ENCODE measurements at regions not wholly inside any gene's neighbourhood (a gene's known extent, or its start where the extent isn't known, plus 50 kb on each side); places are given as distances from the start of the nearest gene placed in this dataset.

- no peak for DNase-seq
Observed at GRCh38 chr22:47299863-47300697, 537.6 kb downstream of the TBC1D22A start.

DNA sequence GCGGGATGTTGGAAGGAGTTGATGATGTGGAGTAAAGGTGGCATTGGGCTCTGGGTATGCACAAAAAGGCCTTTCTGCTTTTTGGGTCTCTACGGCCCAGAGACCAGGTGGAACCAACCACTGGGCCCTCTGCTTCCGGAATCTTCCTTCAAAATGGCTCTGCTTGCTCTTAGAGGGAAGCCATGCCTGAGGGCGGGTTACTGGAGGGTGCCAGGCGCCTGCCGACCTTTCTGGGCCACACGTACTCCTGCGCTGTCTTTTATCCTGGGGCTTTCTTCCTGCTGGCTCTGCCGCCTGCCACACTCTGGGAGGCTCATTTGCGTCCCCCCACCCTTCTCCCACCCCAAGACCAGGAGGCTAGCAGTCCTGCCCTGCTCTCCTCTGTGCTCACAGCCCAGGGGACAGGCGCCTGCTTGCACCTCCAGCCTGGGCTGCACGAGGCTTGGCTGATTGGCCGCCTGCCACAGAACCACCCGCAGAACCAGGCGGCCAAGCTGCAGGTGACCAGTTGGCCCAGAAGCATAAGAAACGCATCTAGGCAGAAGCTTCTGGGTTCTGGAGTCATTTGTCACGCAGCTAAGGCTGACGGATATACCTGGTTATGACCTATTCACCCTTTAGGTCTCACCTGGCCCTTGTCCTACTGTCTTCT, 536.9 kb downstream of the TBC1D22A start:
- DNase-seq: no peak

GRCh38 chr22:47298017-47298785, 535.8 kb downstream of the TBC1D22A start:
- no peak for DNase-seq

GRCh38 chr22:47297261-47298016, 535.0 kb downstream of the TBC1D22A start:
- no peak for DNase-seq

GRCh38 chr22:47296405-47297260, 534.2 kb downstream of the TBC1D22A start:
- no peak for DNase-seq

GRCh38 chr22:47295982-47296381, 533.5 kb downstream of the TBC1D22A start:
- DNase-seq: no peak

- DNase-seq: no peak
Observed at GRCh38 chr22:47295226-47295901, 532.9 kb downstream of the TBC1D22A start.

GRCh38 chr22:47294576-47294975, 532.1 kb downstream of the TBC1D22A start:
- no peak for DNase-seq

DNA sequence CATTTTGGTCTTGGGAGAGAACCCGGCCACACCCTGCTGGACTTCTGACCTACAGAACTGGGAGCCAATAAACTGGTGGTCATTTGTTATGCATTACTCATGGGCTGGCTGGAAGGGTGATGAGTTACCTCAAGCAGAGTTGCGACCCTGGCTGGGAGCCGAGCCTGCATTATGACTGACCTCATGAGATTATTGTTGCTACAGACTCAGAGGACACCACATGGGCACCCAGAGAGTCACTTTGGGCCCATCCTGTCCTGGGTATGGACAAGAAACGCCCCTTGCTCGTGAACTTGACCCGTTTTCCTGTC, 531.7 kb downstream of the TBC1D22A start:
- no peak for DNase-seq

- no peak for DNase-seq
Observed at GRCh38 chr22:47293368-47294221, 531.1 kb downstream of the TBC1D22A start.

DNA sequence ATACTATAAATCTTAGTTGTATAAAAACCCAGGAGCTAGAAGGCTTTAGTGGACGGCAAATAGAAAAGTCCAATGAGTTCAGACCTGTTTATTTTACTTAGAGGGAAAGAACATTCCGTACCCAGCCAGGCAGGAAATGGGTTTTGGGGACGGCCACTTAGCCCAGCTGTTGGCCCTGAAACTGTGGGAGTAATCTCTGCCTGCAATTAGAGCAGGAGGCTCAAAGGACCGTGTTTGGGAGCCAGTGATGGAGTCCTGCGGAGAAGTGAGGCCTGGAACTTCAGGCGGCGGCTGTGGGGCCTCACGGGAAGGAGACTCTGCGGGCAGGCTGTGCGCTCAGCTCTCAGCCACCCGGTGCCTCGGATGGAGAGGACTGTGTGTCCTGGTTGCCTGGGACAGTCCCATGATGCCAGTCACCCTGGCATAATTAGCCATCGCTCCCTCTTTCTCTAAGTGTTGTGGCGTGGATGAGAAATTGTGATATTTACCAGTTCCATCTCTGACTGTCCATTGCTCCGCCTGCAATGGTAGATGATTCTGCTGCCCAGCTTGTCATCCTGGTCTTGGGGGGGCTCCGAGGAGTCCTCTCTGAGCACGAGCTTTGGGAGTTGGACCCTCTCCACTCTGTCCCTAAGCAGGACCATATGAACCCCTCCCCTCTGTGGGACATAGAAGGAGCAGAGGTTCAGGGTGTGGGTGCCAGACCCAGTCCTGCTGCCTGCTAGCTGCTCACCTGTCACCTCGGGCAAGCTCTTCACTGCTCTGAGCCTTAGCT, 530.3 kb downstream of the TBC1D22A start:
- no peak for DNase-seq

- DNase-seq: no peak
Observed at GRCh38 chr22:47291565-47292495, 529.4 kb downstream of the TBC1D22A start.

DNA sequence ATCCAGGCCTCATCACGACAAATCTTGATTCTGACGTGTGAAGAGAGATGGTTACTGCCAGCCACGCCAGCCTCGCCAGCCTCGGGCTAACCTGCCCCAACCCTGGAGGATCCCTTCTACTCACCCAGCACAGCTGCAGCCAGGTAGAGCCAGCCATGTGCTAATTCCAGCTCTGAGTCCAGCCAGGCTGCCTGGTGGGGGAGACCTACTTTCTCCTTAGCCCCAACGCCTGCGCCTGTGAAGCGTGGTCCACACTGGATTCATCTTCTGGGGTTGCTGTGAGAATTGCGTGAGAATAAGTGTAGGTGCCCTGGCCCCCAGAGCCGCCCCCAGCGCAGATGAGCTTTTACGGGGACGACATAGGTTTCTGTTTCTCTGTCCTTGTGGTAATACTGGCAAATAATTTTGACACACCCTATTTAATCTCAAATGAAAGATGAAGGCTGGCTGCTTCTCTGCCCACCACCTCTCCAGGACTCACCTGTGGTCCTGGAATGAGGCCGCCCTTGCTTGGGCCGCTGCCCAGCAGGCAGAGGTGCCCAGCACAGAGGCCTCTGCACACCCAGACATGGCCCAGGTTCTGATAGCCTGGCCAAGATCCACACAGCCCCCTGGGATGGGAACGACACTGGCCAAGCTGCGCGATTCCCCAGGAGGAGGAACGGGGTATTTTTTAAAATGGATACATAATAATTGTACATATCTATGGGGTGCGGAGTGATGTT, 528.4 kb downstream of the TBC1D22A start:
- no peak for DNase-seq

DNA sequence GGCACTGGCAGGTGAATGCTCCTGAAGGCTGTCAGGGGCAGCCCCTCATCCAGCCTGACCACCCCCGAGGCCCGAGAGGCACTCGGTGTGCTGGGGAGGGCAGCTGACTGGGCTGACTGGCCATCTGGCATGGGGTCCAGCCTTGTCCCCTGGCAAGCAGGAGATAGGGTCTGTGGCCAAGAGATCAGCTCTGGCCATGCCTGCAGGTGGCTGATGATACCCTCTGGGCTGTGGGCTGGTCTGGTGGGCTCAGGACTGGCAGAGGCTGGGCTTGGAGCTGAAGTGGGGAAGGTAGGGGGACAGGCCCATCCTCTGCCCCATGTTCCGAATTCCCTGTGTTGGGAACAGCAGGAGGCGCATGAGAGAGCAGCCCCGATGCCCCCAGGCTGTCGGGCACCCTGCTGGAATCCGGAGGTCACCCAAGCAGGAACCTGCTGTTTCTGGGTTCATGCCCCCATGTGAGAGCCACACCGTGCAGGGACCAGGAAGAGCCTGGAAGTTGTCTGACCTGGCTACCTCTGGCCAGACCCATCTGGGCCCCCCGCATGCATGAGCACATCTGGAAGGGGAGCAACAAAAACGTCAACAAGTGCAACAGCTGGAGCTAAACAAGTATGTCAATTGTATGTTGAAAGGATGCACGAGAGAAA, 527.0 kb downstream of the TBC1D22A start:
- no peak for DNase-seq

DNA sequence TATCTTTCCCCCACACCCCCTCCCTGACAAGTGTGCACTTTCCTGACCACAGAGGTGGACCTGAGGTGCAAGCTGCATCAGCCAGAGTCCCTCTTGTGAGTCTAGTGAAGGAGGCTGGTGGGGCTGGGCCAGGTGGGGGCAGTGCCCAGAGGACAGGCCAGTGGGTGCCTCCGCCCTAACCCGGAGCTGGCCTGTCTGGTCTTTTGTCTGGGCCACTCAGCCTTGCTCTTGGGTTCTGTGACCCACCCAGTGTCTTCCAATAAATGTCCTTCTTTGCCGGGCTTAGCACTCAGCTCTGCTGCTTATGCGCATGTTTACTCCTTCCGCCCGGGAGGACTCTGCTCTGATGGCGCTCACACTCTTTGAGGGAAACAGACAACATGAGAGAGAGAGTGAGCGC, 526.2 kb downstream of the TBC1D22A start:
- DNase-seq: no peak

DNA sequence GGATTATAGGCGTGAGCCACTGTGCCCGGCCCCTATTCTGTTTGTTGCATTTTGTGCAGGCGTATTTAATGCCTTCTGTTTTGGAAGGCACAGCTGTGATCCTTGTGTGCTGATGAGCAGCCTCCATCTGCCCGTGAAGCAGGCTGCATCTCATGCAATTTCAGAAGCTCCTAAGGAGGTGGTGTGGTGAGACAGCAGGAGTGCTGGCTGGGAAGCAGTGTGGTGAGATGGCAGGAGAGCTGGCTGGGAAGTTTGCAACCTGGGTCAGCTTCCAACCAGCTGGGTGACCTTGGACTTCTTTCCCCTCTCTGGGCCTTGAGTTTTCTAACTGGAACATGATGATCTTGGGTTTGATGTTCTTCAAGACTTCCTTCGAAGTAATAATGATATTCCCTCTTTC, 525.1 kb downstream of the TBC1D22A start:
- no peak for DNase-seq

DNA sequence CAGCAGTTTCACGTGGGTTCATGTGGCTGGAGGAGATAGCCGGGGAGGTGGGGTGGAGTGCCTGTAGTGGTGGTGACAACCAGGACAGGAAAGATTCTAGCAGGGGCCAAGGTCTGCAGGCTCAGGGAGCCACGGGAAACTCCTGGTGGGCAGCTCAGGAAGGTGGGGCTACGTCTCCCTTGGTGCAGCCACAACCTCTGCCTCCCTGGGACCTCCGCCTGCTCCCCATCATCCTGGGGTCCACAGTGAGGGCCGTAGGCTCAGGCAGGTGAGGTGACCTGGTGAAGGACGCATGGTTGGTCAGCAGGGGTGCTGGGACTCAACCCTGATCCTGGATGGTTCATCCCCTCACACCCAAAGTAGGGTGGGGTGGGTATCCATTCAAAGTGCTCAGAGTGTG, 524.1 kb downstream of the TBC1D22A start:
- no peak for DNase-seq

Data from amniotic stem cell (primary cell).